Activated CD4-positive, alpha-beta T cell treated with anti-CD3 and anti-CD28 coated beads, Interleukin-2, amount 10 ng/mL, durations not matched to agents 24 days and 14 days (primary cell): ENCODE measurements at regions not wholly inside any gene's neighbourhood (a gene's known extent, or its start where the extent isn't known, plus 50 kb on each side); places are given as distances from the start of the nearest gene placed in this dataset.

ENCODE experiments used
- DNase-seq: peaks from one replicate; pipeline ENCODE4 v3.0.0; 2022
- H3K27ac Mint-ChIP-seq: one replicate; pipeline ENCODE4 v1.8.0; 2022; ENCODE audit warnings: mild to moderate bottlenecking, mixed read lengths
- H3K27me3 Mint-ChIP-seq: one replicate; pipeline ENCODE4 v1.8.0; 2022; ENCODE audit warnings: mixed read lengths
- H3K36me3 Mint-ChIP-seq: one replicate; pipeline ENCODE4 v1.8.0; 2022; ENCODE audit warnings: low read depth, mild to moderate bottlenecking, mixed read lengths
- H3K4me1 Mint-ChIP-seq: one replicate; pipeline ENCODE4 v1.8.0; 2021; ENCODE audit warnings: mixed read lengths
- H3K4me3 Mint-ChIP-seq: one replicate; pipeline ENCODE4 v1.8.0; 2022; ENCODE audit warnings: mild to moderate bottlenecking, moderate library complexity, mixed read lengths
- H3K9me3 Mint-ChIP-seq: one replicate; pipeline ENCODE4 v1.8.0; 2021; ENCODE audit warnings: mixed read lengths
- intact Hi-C: fragments of 100-400 bp; cut with micrococcal nuclease; formaldehyde crosslinking; loops from one replicate; pipeline ENCODE4 v1.15.1; 2023

- no peak for DNase-seq
- Mint-ChIP-seq H3K9me3 (no peaks in the 10 kb centered on the region), H3K4me1 (no peaks in the 10 kb centered on the region), H3K27me3 (no peaks in the 10 kb centered on the region), H3K36me3 (no peaks in the 10 kb centered on the region), H3K27ac (no peak overlapping the region), H3K4me3 (no peak overlapping the region)
- intact Hi-C loops, result no loop called here
These were observed 176.0 kb downstream of the ESRRB start for GRCh38 chr14:76551906-76552305.

DNA sequence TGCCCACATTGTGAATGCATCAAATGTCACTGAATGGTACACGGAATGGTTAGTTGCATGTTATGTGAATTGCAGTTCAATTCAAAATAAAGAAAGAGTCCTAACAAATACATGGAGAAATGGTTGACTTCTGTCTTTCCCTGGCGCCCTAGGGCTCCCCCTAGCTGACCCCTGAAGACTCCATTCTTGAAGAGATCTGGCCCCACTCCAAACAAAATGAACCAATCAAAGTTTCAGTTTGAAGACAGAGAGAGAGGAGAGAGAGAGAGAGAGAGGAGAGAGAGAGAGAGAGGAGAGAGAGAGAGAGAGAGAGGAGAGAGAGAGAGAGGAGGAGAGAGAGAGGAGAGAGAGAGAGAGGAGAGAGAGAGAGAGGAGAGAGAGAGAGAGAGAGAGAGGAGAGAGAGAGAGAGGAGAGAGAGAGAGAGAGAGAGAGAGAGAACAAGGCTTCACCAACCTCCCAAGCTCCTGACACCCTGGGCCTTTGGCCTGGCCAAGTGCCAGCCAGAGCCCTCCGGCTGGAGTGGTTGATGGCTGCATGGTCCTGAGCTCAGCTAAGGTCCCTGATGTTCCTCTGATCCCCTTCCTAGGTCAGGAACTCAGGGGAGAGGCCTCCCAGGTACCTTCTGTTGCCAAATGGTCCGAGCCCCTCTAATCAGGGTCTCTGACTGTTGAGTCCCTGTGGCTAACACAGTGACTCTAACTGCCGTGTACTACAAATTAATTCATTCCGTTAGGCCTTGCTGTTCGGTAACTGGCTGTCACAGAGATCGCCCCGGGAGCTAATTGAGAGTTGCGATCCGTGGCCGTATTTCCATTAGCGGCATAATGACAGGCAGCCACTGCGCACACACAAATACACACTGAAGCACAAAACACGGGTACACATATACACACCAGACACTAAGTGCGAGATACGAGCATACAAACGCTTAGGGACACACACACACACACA, 188.8 kb downstream of the ESRRB start:
- no peak for DNase-seq
- Mint-ChIP-seq H3K4me1 (no peaks in the 10 kb centered on the region), H3K27ac (no peak overlapping the region), H3K27me3 (no peaks in the 10 kb centered on the region), H3K36me3 (no peaks in the 10 kb centered on the region), H3K4me3 (no peak overlapping the region), H3K9me3 (no peaks in the 10 kb centered on the region)
- intact Hi-C loops, result no loop called here

- H3K36me3 Mint-ChIP-seq, result no peaks in the 10 kb centered on the region
- no peak overlapping the region for H3K27ac Mint-ChIP-seq
- H3K27me3 Mint-ChIP-seq, result no peaks in the 10 kb centered on the region
- H3K9me3 Mint-ChIP-seq, result no peaks in the 10 kb centered on the region
- intact Hi-C loops, result no loop called here
- DNase-seq, result no peak
- no peaks in the 10 kb centered on the region for H3K4me1 Mint-ChIP-seq
- no peak overlapping the region for H3K4me3 Mint-ChIP-seq
These were observed 190.5 kb downstream of the ESRRB start for GRCh38 chr14:76566439-76566838.

- intact Hi-C loops, result no loop called here
- no peak for DNase-seq
- H3K9me3 Mint-ChIP-seq, result no peaks in the 10 kb centered on the region
- no peaks in the 10 kb centered on the region for H3K27me3 Mint-ChIP-seq
- H3K36me3 Mint-ChIP-seq, result no peaks in the 10 kb centered on the region
- no peaks in the 10 kb centered on the region for H3K4me1 Mint-ChIP-seq
- no peak overlapping the region for H3K4me3 Mint-ChIP-seq
- no peak overlapping the region for H3K27ac Mint-ChIP-seq
These were observed 186.7 kb upstream of the VASH1 start for GRCh38 chr14:76574416-76575095.

DNA sequence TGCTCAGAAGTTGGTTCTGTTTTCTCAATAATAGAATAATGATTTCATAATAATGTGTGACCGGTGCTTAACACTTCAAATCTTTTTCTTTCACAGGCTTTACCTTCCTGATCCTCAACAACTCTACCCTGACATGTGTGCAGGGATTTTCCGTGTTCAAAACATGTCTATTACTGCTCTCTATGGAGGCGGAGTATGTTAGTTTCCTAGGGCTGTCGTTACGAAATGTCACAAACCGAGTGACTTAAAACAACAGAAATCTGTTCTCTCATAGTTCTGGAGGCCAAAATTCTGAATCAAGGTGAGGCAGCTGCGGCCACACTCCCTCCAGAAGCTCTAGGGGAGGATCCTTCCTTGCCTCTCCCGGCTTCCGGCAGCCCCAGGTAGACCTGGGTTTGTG, 186.2 kb upstream of the VASH1 start:
- H3K27ac Mint-ChIP-seq, result no peak overlapping the region
- no peaks in the 10 kb centered on the region for H3K9me3 Mint-ChIP-seq
- H3K27me3 Mint-ChIP-seq, result no peaks in the 10 kb centered on the region
- intact Hi-C loops, result no loop called here
- H3K4me1 Mint-ChIP-seq, result no peaks in the 10 kb centered on the region
- H3K36me3 Mint-ChIP-seq, result no peaks in the 10 kb centered on the region
- H3K4me3 Mint-ChIP-seq, result no peak overlapping the region
- no peak for DNase-seq

DNA sequence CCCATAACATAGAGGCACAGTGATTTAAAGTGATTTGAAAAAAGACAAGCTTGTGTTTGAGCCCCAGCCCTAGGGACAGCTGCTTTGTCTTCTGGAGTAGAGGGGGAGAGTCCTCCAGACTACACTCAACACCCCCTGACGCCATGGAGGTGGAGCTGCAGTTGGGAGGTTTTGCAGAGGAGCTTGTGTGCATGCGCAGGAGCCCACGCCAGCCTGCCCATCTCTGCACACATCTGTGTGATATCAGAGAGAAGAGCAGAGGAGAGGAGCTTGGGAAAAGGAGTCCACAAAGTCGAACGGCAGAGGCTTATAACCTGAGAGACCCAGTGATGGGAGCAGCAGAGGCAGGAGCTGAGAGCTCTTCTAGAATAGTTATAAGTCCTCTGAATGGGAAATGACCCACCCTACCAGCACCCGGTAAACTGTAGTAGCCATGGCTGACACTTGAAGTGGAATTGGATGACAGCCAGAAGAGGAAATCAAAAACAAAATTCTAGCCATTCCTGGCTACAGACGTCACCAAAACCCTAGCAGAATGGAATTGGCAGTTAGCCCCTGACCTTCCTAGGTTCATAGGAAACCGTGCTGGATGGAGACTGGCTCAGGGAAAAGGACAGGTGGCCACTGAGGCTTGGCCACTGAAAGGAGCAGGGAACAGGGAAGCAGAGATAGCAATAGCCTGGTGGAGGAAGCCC, 185.1 kb upstream of the VASH1 start:
- Mint-ChIP-seq H3K4me1 (no peaks in the 10 kb centered on the region), H3K27ac (no peak overlapping the region), H3K36me3 (no peaks in the 10 kb centered on the region), H3K27me3 (no peaks in the 10 kb centered on the region), H3K4me3 (no peak overlapping the region), H3K9me3 (no peaks in the 10 kb centered on the region)
- DNase-seq, result no peak
- intact Hi-C loops, result no loop called here

- no peaks in the 10 kb centered on the region for H3K36me3 Mint-ChIP-seq
- DNase-seq, result no peak
- H3K27me3 Mint-ChIP-seq, result no peaks in the 10 kb centered on the region
- no peaks in the 10 kb centered on the region for H3K4me1 Mint-ChIP-seq
- intact Hi-C loops, result no loop called here
- H3K27ac Mint-ChIP-seq, result no peak overlapping the region
- no peak overlapping the region for H3K4me3 Mint-ChIP-seq
- H3K9me3 Mint-ChIP-seq, result no peaks in the 10 kb centered on the region
These were observed 184.2 kb upstream of the VASH1 start for GRCh38 chr14:76577090-76577489.

GRCh38 chr14:76577837-76578236, 183.4 kb upstream of the VASH1 start:
- no peaks in the 10 kb centered on the region for H3K9me3 Mint-ChIP-seq
- H3K27me3 Mint-ChIP-seq, result no peaks in the 10 kb centered on the region
- no peak for DNase-seq
- intact Hi-C loops, result no loop called here
- no peaks in the 10 kb centered on the region for H3K4me1 Mint-ChIP-seq
- H3K4me3 Mint-ChIP-seq, result no peak overlapping the region
- H3K27ac Mint-ChIP-seq, result no peak overlapping the region
- no peaks in the 10 kb centered on the region for H3K36me3 Mint-ChIP-seq

DNA sequence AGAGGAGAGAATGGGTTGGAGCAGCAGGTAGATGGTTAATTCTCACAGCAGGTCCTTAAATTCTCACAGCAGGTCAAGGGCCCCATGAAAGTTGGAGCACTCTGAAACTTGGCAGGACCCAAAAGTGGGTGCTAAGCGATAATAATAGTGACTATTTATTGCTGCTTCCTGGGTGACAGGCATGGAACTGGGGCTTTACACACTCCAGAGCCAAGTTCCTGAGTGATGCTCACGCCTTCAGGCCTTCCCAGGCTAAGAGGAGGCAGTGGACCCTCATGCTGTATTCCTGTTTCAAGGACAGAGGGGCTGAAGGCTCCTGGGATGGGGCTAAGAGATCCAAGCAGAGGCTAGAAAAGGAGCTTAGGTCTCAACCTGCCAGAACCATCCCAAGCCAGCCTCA, 180.9 kb upstream of the VASH1 start:
- H3K27me3 Mint-ChIP-seq, result no peaks in the 10 kb centered on the region
- no peaks in the 10 kb centered on the region for H3K4me1 Mint-ChIP-seq
- no peak for DNase-seq
- no peaks in the 10 kb centered on the region for H3K9me3 Mint-ChIP-seq
- intact Hi-C loops, result no loop called here
- H3K4me3 Mint-ChIP-seq, result no peak overlapping the region
- no peaks in the 10 kb centered on the region for H3K36me3 Mint-ChIP-seq
- H3K27ac Mint-ChIP-seq, result no peak overlapping the region

GRCh38 chr14:76580967-76581366, 180.3 kb upstream of the VASH1 start:
- intact Hi-C loops, result no loop called here
- H3K4me1 Mint-ChIP-seq, result no peaks in the 10 kb centered on the region
- H3K27ac Mint-ChIP-seq, result no peak overlapping the region
- no peak overlapping the region for H3K4me3 Mint-ChIP-seq
- DNase-seq, result no peak
- no peaks in the 10 kb centered on the region for H3K27me3 Mint-ChIP-seq
- H3K9me3 Mint-ChIP-seq, result no peaks in the 10 kb centered on the region
- H3K36me3 Mint-ChIP-seq, result no peaks in the 10 kb centered on the region

DNA sequence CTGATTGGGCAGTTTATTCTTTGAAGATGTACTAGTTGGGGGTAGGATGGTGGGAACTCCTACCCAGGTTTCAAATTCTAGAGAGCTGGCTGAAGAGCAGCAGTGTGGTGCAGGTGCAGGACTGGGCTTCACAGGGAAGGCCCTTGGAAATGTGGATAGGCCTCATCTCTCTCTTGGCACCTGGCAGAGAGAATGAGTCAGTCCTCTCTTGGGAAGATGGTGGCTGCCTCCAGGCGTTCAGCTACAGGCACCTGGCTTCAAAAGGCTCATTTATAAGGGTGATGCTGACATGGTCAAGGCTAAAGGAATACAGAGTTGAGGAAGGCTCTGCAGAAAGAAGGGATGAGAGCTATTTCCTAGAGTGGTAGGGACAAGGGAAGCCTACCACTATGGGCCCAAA, 179.7 kb upstream of the VASH1 start:
- Mint-ChIP-seq H3K4me3 (no peak overlapping the region), H3K27ac (no peak overlapping the region), H3K4me1 (no peaks in the 10 kb centered on the region), H3K9me3 (no peaks in the 10 kb centered on the region), H3K36me3 (no peaks in the 10 kb centered on the region), H3K27me3 (peaks cover 2% of the 10 kb centered on the region)
- intact Hi-C loops, result no loop called here
- no peak for DNase-seq

GRCh38 chr14:76582447-76582846, 178.8 kb upstream of the VASH1 start:
- H3K4me1 Mint-ChIP-seq, result no peaks in the 10 kb centered on the region
- H3K36me3 Mint-ChIP-seq, result no peaks in the 10 kb centered on the region
- intact Hi-C loops, result no loop called here
- no peak overlapping the region for H3K27ac Mint-ChIP-seq
- no peaks in the 10 kb centered on the region for H3K9me3 Mint-ChIP-seq
- H3K27me3 Mint-ChIP-seq, result peaks cover 2% of the 10 kb centered on the region
- DNase-seq, result no peak
- H3K4me3 Mint-ChIP-seq, result no peak overlapping the region

DNA sequence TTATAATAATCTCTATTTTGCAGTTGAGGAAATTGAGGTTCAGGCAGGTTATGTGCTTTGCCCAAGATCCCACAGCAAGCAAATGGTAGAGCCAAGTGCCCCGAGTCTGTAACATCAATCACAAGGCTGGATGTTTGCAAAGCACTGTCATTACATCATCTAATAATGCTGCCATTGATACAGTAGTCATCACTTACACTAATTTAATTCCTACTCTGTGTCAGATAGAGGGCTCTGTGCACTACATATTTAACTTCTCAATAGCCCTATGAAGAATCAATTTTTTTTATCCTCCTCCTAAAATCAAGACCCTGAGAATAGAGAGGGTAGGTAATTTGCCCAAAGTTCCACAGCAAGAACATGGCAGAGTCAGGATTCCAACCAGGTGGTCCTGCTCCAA, 178.1 kb upstream of the VASH1 start:
- no peak for DNase-seq
- Mint-ChIP-seq H3K9me3 (no peaks in the 10 kb centered on the region), H3K4me1 (no peaks in the 10 kb centered on the region), H3K4me3 (no peak overlapping the region), H3K36me3 (no peaks in the 10 kb centered on the region), H3K27ac (no peak overlapping the region), H3K27me3 (peaks cover 2% of the 10 kb centered on the region)
- intact Hi-C loops, result no loop called here

GRCh38 chr14:76583805-76584204, 177.5 kb upstream of the VASH1 start:
- Mint-ChIP-seq H3K27me3 (peaks cover 2% of the 10 kb centered on the region), H3K36me3 (no peaks in the 10 kb centered on the region), H3K4me1 (no peaks in the 10 kb centered on the region), H3K4me3 (no peak overlapping the region), H3K9me3 (no peaks in the 10 kb centered on the region), H3K27ac (no peak overlapping the region)
- intact Hi-C loops, result no loop called here
- DNase-seq, result no peak
